Glutamatergic neuron (in vitro differentiated cells): ENCODE measurements at regions not wholly inside any gene's neighbourhood (a gene's known extent, or its start where the extent isn't known, plus 50 kb on each side); places are given as distances from the start of the nearest gene placed in this dataset.

Source experiments
- DNase-seq: peaks from one replicate; pipeline ENCODE4 v3.0.0; 2022
- H3K27ac Mint-ChIP-seq: one replicate; pipeline ENCODE4 v1.8.0; 2020; ENCODE audit warnings: mild to moderate bottlenecking, mixed read lengths, inconsistent platforms; ENCODE audit not compliant: unreplicated experiment
- H3K27me3 Mint-ChIP-seq: one replicate; pipeline ENCODE4 v1.8.0; 2020; ENCODE audit warnings: mild to moderate bottlenecking, moderate library complexity, mixed read lengths, inconsistent platforms; ENCODE audit not compliant: unreplicated experiment
- H3K36me3 Mint-ChIP-seq: one replicate; pipeline ENCODE4 v1.8.0; 2020; ENCODE audit warnings: mild to moderate bottlenecking, mixed read lengths, inconsistent platforms; ENCODE audit not compliant: unreplicated experiment
- H3K4me1 Mint-ChIP-seq: one replicate; pipeline ENCODE4 v1.8.0; 2020; ENCODE audit warnings: mild to moderate bottlenecking, low read depth, mixed read lengths, inconsistent platforms; ENCODE audit not compliant: unreplicated experiment
- H3K4me3 Mint-ChIP-seq: one replicate; pipeline ENCODE4 v1.8.0; 2020; ENCODE audit warnings: mild to moderate bottlenecking, mixed read lengths, inconsistent platforms; ENCODE audit not compliant: unreplicated experiment
- H3K9me3 Mint-ChIP-seq: one replicate; pipeline ENCODE4 v1.8.0; 2020; ENCODE audit warnings: mild to moderate bottlenecking, moderate library complexity, mixed read lengths, inconsistent platforms; ENCODE audit not compliant: unreplicated experiment
- TF ChIP-seq, protein P1 (sequence below): fragments of 200-600 bp; sonication (generic); IDR thresholded peaks from one replicate; pipeline ENCODE4 v1.5.0; 2021; ENCODE audit not compliant: partially characterized antibody, unreplicated experiment

DNA sequence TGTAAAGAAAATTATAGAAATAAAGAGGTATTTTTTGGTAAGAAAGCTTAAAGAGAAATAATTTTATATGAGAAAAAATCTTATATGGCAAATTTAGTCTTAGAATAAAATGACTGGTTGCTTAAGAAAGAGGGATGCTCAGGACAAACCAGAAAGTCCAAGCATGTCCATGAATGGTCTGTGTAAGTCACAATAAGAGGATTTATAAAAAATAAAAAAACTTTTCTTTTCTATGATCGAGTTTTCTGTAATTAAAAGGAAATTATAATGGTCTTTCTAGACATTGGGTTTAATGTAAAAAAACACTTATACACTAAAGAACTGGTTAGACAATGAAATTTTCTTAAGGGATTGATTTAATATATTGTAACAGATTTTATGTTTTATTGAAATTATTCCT lies 819.6 kb downstream of the TBC1D22A start:
- H3K9me3 Mint-ChIP-seq: peaks cover 6% of the 10 kb centered on the region
- TF ChIP-seq, protein P1, sequence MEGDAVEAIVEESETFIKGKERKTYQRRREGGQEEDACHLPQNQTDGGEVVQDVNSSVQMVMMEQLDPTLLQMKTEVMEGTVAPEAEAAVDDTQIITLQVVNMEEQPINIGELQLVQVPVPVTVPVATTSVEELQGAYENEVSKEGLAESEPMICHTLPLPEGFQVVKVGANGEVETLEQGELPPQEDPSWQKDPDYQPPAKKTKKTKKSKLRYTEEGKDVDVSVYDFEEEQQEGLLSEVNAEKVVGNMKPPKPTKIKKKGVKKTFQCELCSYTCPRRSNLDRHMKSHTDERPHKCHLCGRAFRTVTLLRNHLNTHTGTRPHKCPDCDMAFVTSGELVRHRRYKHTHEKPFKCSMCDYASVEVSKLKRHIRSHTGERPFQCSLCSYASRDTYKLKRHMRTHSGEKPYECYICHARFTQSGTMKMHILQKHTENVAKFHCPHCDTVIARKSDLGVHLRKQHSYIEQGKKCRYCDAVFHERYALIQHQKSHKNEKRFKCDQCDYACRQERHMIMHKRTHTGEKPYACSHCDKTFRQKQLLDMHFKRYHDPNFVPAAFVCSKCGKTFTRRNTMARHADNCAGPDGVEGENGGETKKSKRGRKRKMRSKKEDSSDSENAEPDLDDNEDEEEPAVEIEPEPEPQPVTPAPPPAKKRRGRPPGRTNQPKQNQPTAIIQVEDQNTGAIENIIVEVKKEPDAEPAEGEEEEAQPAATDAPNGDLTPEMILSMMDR: no peak
- H3K36me3 Mint-ChIP-seq: peaks cover 1% of the 10 kb centered on the region
- no peak overlapping the region for H3K27ac Mint-ChIP-seq
- H3K27me3 Mint-ChIP-seq: no peaks in the 10 kb centered on the region
- DNase-seq: no peak
- no peak overlapping the region for H3K4me3 Mint-ChIP-seq
- no peaks in the 10 kb centered on the region for H3K4me1 Mint-ChIP-seq

DNA sequence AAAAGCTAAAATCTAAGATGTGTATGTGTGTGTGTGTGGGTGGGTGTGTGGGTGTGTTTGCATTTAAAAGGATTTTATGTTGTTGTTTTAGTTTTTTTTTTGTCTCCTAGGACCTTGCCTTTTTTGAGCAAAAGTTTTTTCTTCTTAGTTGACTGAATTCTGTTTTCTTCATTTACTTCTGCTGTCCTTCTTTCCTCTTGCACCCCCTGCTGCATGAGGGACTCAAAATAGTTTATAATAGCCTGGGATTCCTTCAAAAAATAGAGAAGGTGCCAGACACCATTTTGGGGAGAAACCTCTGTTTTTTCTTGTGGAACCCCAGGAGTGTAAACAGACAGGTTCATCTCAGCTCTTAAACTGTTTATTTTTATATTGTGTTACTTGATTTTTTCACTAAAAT lies 817.7 kb downstream of the TBC1D22A start:
- no peak for DNase-seq
- H3K27ac Mint-ChIP-seq: no peak overlapping the region
- peaks cover 9% of the 10 kb centered on the region for H3K9me3 Mint-ChIP-seq
- no peak overlapping the region for H3K4me3 Mint-ChIP-seq
- no peaks in the 10 kb centered on the region for H3K27me3 Mint-ChIP-seq
- TF ChIP-seq, protein P1: no peak
- peaks cover 8% of the 10 kb centered on the region for H3K36me3 Mint-ChIP-seq
- no peaks in the 10 kb centered on the region for H3K4me1 Mint-ChIP-seq

DNA sequence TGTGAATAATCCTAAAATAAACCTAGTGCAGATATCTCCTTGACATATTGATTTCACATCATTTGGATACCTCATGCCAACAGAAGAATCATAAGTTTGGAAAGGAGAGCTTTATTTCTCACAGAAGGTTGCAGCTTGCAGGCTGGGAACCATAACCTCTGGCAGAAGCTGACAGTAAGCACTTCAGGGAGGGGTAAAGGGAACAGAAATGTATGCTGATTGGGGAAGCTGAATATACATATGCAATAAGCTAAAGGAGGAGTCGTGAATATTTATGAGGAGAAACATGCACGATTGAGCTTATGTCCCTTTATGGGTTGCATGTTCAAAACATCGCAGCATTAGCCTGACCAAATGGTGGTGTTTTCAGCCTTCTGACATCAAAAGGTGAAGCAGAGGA lies 814.5 kb downstream of the TBC1D22A start:
- Mint-ChIP-seq H3K36me3 (peaks cover 17% of the 10 kb centered on the region), H3K9me3 (peaks cover 20% of the 10 kb centered on the region), H3K4me1 (no peaks in the 10 kb centered on the region), H3K4me3 (no peak overlapping the region), H3K27me3 (peaks cover 3% of the 10 kb centered on the region), H3K27ac (no peak overlapping the region)
- TF ChIP-seq, protein P1: no peak
- DNase-seq: no peak

DNA sequence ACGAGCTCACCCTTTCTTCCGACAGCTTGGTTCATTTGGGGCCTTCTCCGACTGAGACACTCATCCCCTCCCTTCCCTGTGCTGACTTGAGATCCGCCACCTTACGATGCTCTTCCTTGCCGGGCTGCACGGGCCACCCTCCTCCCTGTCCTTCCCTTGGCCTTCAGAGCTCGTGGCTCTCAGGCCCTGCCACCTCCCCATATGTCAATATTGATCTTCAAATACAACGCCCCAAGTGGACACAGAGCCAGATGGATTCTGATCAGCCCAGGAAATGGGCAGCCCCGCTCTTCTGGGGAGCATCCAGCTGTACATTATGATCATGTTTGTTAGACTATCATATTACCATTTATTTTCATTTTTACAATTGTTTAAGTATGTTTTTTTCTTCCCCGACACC lies 812.8 kb downstream of the TBC1D22A start:
- TF ChIP-seq, protein P1: no peak
- Mint-ChIP-seq H3K27me3 (peaks cover 4% of the 10 kb centered on the region), H3K27ac (no peak overlapping the region), H3K4me3 (no peak overlapping the region), H3K4me1 (no peaks in the 10 kb centered on the region), H3K9me3 (peaks cover 20% of the 10 kb centered on the region), H3K36me3 (peaks cover 18% of the 10 kb centered on the region)
- DNase-seq: no peak

DNA sequence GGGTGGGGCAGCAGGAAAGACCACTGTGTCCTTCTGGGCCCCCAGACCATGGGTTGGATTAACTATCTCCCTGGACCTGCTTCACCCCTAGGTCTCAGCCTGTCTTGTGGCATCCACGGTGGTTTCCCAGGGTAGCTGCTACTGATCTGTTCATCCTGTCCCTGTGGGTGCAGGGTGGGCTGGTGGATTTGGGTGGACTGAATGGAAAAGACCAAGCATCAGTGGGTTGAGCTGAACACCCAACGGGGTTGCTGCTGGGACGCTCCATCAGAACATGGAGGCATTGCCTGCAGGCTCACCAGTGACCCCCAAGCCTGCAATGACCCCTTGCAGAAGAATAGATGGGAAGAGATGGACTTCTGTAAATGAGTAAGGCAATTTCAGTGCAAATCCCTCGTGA lies 812.1 kb downstream of the TBC1D22A start:
- H3K27ac Mint-ChIP-seq: no peak overlapping the region
- H3K27me3 Mint-ChIP-seq: peaks cover 4% of the 10 kb centered on the region
- peaks cover 26% of the 10 kb centered on the region for H3K9me3 Mint-ChIP-seq
- H3K4me3 Mint-ChIP-seq: no peak overlapping the region
- no peaks in the 10 kb centered on the region for H3K4me1 Mint-ChIP-seq
- DNase-seq: no peak
- H3K36me3 Mint-ChIP-seq: peaks cover 18% of the 10 kb centered on the region
- TF ChIP-seq, protein P1: no peak
